HepG2 (cell line): ENCODE measurements at regions not wholly inside any gene's neighbourhood (a gene's known extent, or its start where the extent isn't known, plus 50 kb on each side); places are given as distances from the start of the nearest gene placed in this dataset.

Source experiments
- ATAC-seq: fragments of 200-7000 bp; cut with Tn5 transposase; 3 replicates; pipeline ENCODE4 v1.9.1; 2020; ENCODE audit warnings: mild to moderate bottlenecking, moderate library complexity
- BruUV-seq: library from RNA; stranded (reverse); fragments of 400-500 nt; replicated peaks from 2 replicates; lab custom pipeline; 2021; lab: Mats Ljungman, UMichigan
- CTCF ChIA-PET: fragments of 300-600 bp; formaldehyde crosslinking; extraction: SDS; loops from one replicate; lab custom pipeline; 2021; ENCODE audit warnings: low total read pairs, inconsistent platforms, low intra/inter-chr PET ratio; lab: Yijun Ruan, JAX
- POLR2A ChIA-PET: fragments of 350-600 bp; sonication (Branson Sonifier 250); formaldehyde crosslinking; loops from one replicate; lab custom pipeline; 2020; ENCODE audit warnings: antibody characterized with exemption, inconsistent platforms; lab: Yijun Ruan, JAX
- DNase-seq: peaks from one replicate; pipeline ENCODE4 v3.0.0-alpha.2; 2015; ENCODE audit warnings: low spot score
- FAIRE-seq: peaks from 3 replicates; lab custom pipeline; 2011; peaks lifted over from hg19 to GRCh38; lab: Jason Lieb, UNC
- H2AFZ ChIP-seq: one replicate; pipeline ENCODE4 v1.6.1; 2011; ENCODE audit warnings: low read length, inconsistent platforms
- H3K27ac ChIP-seq: fragments of 300-600 bp; 3 replicates; pipeline ENCODE4 v1.8.0; 2011; ENCODE audit warnings: mixed run types, mild to moderate bottlenecking, mixed read lengths, low read length, inconsistent platforms; ENCODE audit not compliant: insufficient read depth; ENCODE audit errors: extremely low read length
- H3K27me3 ChIP-seq, 2 experiments: fragments of 200-600 bp in 1 of 2; 2 replicates in 1 of 2; 3 replicates in 1 of 2; pipeline versions ENCODE4 v1.6.0 to v1.8.0; 2011; ENCODE audit warnings: low read length in 2 of 2, mild to moderate bottlenecking in 2 of 2, moderate library complexity in 2 of 2, inconsistent platforms in 1 of 2; ENCODE audit not compliant: insufficient read depth in 2 of 2, control insufficient read depth in 1 of 2
- H3K36me3 ChIP-seq, 2 experiments: fragments of 200-600 bp in 1 of 2; replicated peaks in 1 of 2; 2 replicates in 1 of 2; 3 replicates in 1 of 2; pipeline versions ENCODE4 v1.5.1 to v1.8.0; 2011; ENCODE audit warnings: low read length in 2 of 2, inconsistent platforms in 1 of 2; ENCODE audit not compliant: insufficient read depth in 2 of 2, control insufficient read depth in 1 of 2
- H3K4me1 ChIP-seq: 2 replicates; pipeline ENCODE4 v1.5.1; 2012; ENCODE audit warnings: low read length, inconsistent platforms; ENCODE audit not compliant: insufficient read depth
- H3K4me2 ChIP-seq: 2 replicates; pipeline ENCODE4 v1.6.0; 2011; ENCODE audit warnings: low read depth, low read length, inconsistent platforms
- H3K4me3 ChIP-seq, 3 experiments: fragments of 200-600 bp in 1 of 3; sonication (generic), shearing (Covaris generic) in 1 of 3; replicated peaks in 1 of 3; 2 replicates each; pipeline ENCODE4 v1.5.1; 2011 to 2016; ENCODE audit warnings: low read length in 3 of 3, inconsistent platforms in 2 of 3, low read depth in 2 of 3, mild to moderate bottlenecking in 2 of 3, control low read depth in 1 of 3, mixed read lengths in 1 of 3; ENCODE audit not compliant: insufficient read depth in 1 of 3
- H3K79me2 ChIP-seq: one replicate; pipeline ENCODE4 v1.6.1; 2011; ENCODE audit warnings: low read length, inconsistent platforms; ENCODE audit not compliant: insufficient read depth
- H3K9ac ChIP-seq: 2 replicates; pipeline ENCODE4 v1.6.0; 2011; ENCODE audit warnings: mild to moderate bottlenecking, low read depth, low read length, inconsistent platforms; ENCODE audit not compliant: insufficient read depth
- H3K9me3 ChIP-seq: 2 replicates; pipeline ENCODE4 v1.5.1; 2012; ENCODE audit warnings: mild to moderate bottlenecking, low read length
- H4K20me1 ChIP-seq: 2 replicates; pipeline ENCODE4 v1.6.0; 2011; ENCODE audit warnings: inconsistent platforms, mild to moderate bottlenecking, low read length, moderate library complexity; ENCODE audit not compliant: insufficient read depth
- ATAD3A ChIP-seq: sonication (generic); formaldehyde crosslinking; IDR thresholded peaks from 2 replicates; pipeline ENCODE4 v1.4.0; 2020; ENCODE audit warnings: missing genetic modification reagents
- CAMTA2 ChIP-seq: sonication (generic); formaldehyde crosslinking; IDR thresholded peaks from 2 replicates; pipeline ENCODE4 v1.4.0; 2020; ENCODE audit warnings: mild to moderate bottlenecking, missing genetic modification reagents, borderline replicate concordance
- GPN1 ChIP-seq: sonication (generic); formaldehyde crosslinking; IDR thresholded peaks from 2 replicates; pipeline ENCODE4 v1.5.1; 2020; ENCODE audit warnings: missing genetic modification reagents, borderline replicate concordance
- IRX3 ChIP-seq: sonication (generic); formaldehyde crosslinking; IDR thresholded peaks from 2 replicates; pipeline ENCODE4 v1.8.1; 2023; ENCODE audit warnings: mild to moderate bottlenecking, low read depth, missing genetic modification reagents, borderline replicate concordance
- MED13 ChIP-seq: sonication (generic); formaldehyde crosslinking; IDR thresholded peaks from 2 replicates; pipeline ENCODE4 v1.5.0; 2020; ENCODE audit warnings: missing genetic modification reagents
- NFE2L1 ChIP-seq: sonication (generic); formaldehyde crosslinking; IDR thresholded peaks from 2 replicates; pipeline ENCODE4 v1.4.0; 2020; ENCODE audit warnings: missing genetic modification reagents, mild to moderate bottlenecking, borderline replicate concordance
- PAWR ChIP-seq: sonication (generic); formaldehyde crosslinking; IDR thresholded peaks from 2 replicates; pipeline ENCODE4 v1.4.0; 2020; ENCODE audit warnings: missing genetic modification reagents, mild to moderate bottlenecking, borderline replicate concordance
- TFDP2 ChIP-seq: sonication (generic); formaldehyde crosslinking; IDR thresholded peaks from 2 replicates; pipeline ENCODE4 v1.4.0; 2020; ENCODE audit warnings: missing genetic modification reagents
- TP53 ChIP-seq: sonication (generic); formaldehyde crosslinking; conservative IDR thresholded peaks from 2 replicates; pipeline ENCODE4 v1.4.0; 2020; ENCODE audit warnings: missing genetic modification reagents
- ZFYVE20 ChIP-seq: sonication (generic); formaldehyde crosslinking; IDR thresholded peaks from 2 replicates; pipeline ENCODE4 v1.8.0; 2023; ENCODE audit warnings: low read depth, mild to moderate bottlenecking, moderate library complexity, missing genetic modification reagents, borderline replicate concordance
- ZNF280B ChIP-seq: sonication (generic); formaldehyde crosslinking; IDR thresholded peaks from 2 replicates; pipeline ENCODE4 v1.5.0; 2020; ENCODE audit warnings: missing genetic modification reagents, mild to moderate bottlenecking, borderline replicate concordance
- ZNF335 ChIP-seq: sonication (generic); formaldehyde crosslinking; IDR thresholded peaks from 2 replicates; pipeline ENCODE4 v1.4.0; 2020; ENCODE audit warnings: missing genetic modification reagents
- ZNF556 ChIP-seq: sonication (generic); formaldehyde crosslinking; IDR thresholded peaks from 2 replicates; pipeline ENCODE4 v1.4.0; 2020; ENCODE audit warnings: mild to moderate bottlenecking, missing genetic modification reagents, borderline replicate concordance
- WGBS: methylation state at CpG from one replicate; pipeline ENCODE4 v1.1.6; 2017; ENCODE audit warnings: low lambda C conversion rate; 5-methylcytosine and 5-hydroxymethylcytosine counted together
- in situ Hi-C: cut with HindIII; loops from 2 replicates; pipeline ENCODE4 v1.10.0; 2017; ENCODE audit warnings: low pct_unique_long_range_greater_than_20kb; ENCODE audit not compliant: extremely low pct_ligation_motif_present
- intact Hi-C: fragments of 100-400 bp; cut with micrococcal nuclease; formaldehyde crosslinking; loops from one replicate; pipeline ENCODE4 v1.10.0; 2022; ENCODE audit not compliant: unreplicated experiment

- no peaks in the 10 kb centered on the region for H3K36me3 ChIP-seq
- no peak overlapping the region for H3K9ac ChIP-seq
- H3K27me3 ChIP-seq = no peaks in the 10 kb centered on the region
- no peak for DNase-seq
- no TSS peak for BruUV-seq
- H3K4me2 ChIP-seq = no peak overlapping the region
- no peaks in the 10 kb centered on the region for H3K4me1 ChIP-seq
- no peak overlapping the region for H3K4me3 ChIP-seq
- ChIA-PET CTCF (no interaction called here), POLR2A (no interaction called here)
- H3K27ac ChIP-seq = no peak overlapping the region
- no peaks in the 10 kb centered on the region for H3K79me2 ChIP-seq
- no peaks in the 10 kb centered on the region for H4K20me1 ChIP-seq
- 34% methylated on average over 5 of the region's 5 CpGs for WGBS
- H2AFZ ChIP-seq = no peak overlapping the region
- no peaks in the 10 kb centered on the region for H3K9me3 ChIP-seq
- in situ Hi-C loops (no loop called here), intact Hi-C loops (no loop called here)
- no peak for FAIRE-seq
- TF ChIP-seq PAWR = no peak
- TF ChIP-seq ZNF556 = no peak
- no peak for TF ChIP-seq TP53 (CRISPR knock-in tag)
- TF ChIP-seq NFE2L1 (CRISPR knock-in tag) = no peak
- TF ChIP-seq MED13 (CRISPR knock-in tag) = no peak
- TF ChIP-seq ZFYVE20 (CRISPR knock-in tag) = no peak
- no peak for TF ChIP-seq ATAD3A
- TF ChIP-seq CAMTA2 (CRISPR knock-in tag) = no peak
- no peak for TF ChIP-seq GPN1 (CRISPR knock-in tag)
- TF ChIP-seq ZNF335 = no peak
- no peak for TF ChIP-seq TFDP2 (CRISPR knock-in tag)
- TF ChIP-seq IRX3 = no peak
- no peak for TF ChIP-seq ZNF280B
- no peak for ATAC-seq
These were observed 404.0 kb upstream of the KIF2A start for GRCh38 chr5:61901997-61902396.
